ENCODE measurements at regions not wholly inside any gene's neighbourhood (a gene's known extent, or its start where the extent isn't known, plus 50 kb on each side); places are given as distances from the start of the nearest gene placed in this dataset.

GRCh38 chr22:48155446-48155845 lies 1393.0 kb downstream of the TBC1D22A start:
- Histone ChIP-seq H3K9me2 (replicated peaks; ENCODE audit: insufficient read depth, low read length) (no peaks in the 10 kb centered on the region), H3K9me3 (replicated peaks; ENCODE audit: insufficient read depth, low read length) (no peaks in the 10 kb centered on the region), H3K9ac (ENCODE audit: low read length) (no peak overlapping the region), H3K4me1 (ENCODE audit: low read length) (no peaks in the 10 kb centered on the region), H3K36me3 (replicated peaks; ENCODE audit: insufficient read depth, low read length) (no peaks in the 10 kb centered on the region), H3K27ac (ENCODE audit: low read length) (no peak overlapping the region), H2AFZ (ENCODE audit: low read length) (no peak overlapping the region), H4K20me1 (ENCODE audit: insufficient read depth, low read length) (no peaks in the 10 kb centered on the region), H3K79me2 (ENCODE audit: low read length) (no peaks in the 10 kb centered on the region), H3K4me3 (ENCODE audit: low read length) (no peak overlapping the region), H3K27me3 (replicated peaks; ENCODE audit: insufficient read depth, low read length) (no peaks in the 10 kb centered on the region), H3K4me2 (ENCODE audit: low read depth, low read length) (no peak overlapping the region), H3F3A (ENCODE audit: insufficient read depth, low read length) (no peaks in the 10 kb centered on the region)
- TF ChIP-seq CTCF (IDR thresholded peaks at IDR 0.05; ENCODE audit: low read length) (no peak), EZH2 (optimal IDR thresholded peaks at IDR 0.05; ENCODE audit: low read depth, low read length) (no peak)
- DNase-seq: no peak

- H3K27me3 ChIP-seq (replicated peaks; ENCODE audit: insufficient read depth, low read length): no peaks in the 10 kb centered on the region
- H3K79me2 ChIP-seq (ENCODE audit: low read length): no peaks in the 10 kb centered on the region
- H3K9me3 ChIP-seq (replicated peaks; ENCODE audit: insufficient read depth, low read length): no peaks in the 10 kb centered on the region
- H3K4me2 ChIP-seq (ENCODE audit: low read depth, low read length): no peak overlapping the region
- H3K36me3 ChIP-seq (replicated peaks; ENCODE audit: insufficient read depth, low read length): no peaks in the 10 kb centered on the region
- H3K27ac ChIP-seq (ENCODE audit: low read length): no peak overlapping the region
- no peaks in the 10 kb centered on the region for H3F3A ChIP-seq (ENCODE audit: insufficient read depth, low read length)
- H2AFZ ChIP-seq (ENCODE audit: low read length): no peak overlapping the region
- H3K9me2 ChIP-seq (replicated peaks; ENCODE audit: insufficient read depth, low read length): no peaks in the 10 kb centered on the region
- no peak for DNase-seq
- H3K9ac ChIP-seq (ENCODE audit: low read length): no peak overlapping the region
- H4K20me1 ChIP-seq (ENCODE audit: insufficient read depth, low read length): no peaks in the 10 kb centered on the region
- no peak overlapping the region for H3K4me3 ChIP-seq (ENCODE audit: low read length)
- TF ChIP-seq CTCF (IDR thresholded peaks at IDR 0.05; ENCODE audit: low read length): no peak
- no peak for TF ChIP-seq EZH2phosphoT487 (IDR thresholded peaks at IDR 0.05; ENCODE audit: low read length)
- no peak for TF ChIP-seq EZH2 (optimal IDR thresholded peaks at IDR 0.05; ENCODE audit: low read depth, low read length)
- H3K4me1 ChIP-seq (ENCODE audit: low read length): no peaks in the 10 kb centered on the region
These were observed 1392.4 kb downstream of the TBC1D22A start for GRCh38 chr22:48154943-48155240.

GRCh38 chr22:48154169-48154942 lies 1391.9 kb downstream of the TBC1D22A start:
- no peak overlapping the region for H2AFZ ChIP-seq (ENCODE audit: low read length)
- TF ChIP-seq CTCF (IDR thresholded peaks at IDR 0.05; ENCODE audit: low read length) (no peak), EZH2 (optimal IDR thresholded peaks at IDR 0.05; ENCODE audit: low read depth, low read length) (no peak), EZH2phosphoT487 (IDR thresholded peaks at IDR 0.05; ENCODE audit: low read length) (no peak)
- H3K9ac ChIP-seq (ENCODE audit: low read length): no peak overlapping the region
- no peaks in the 10 kb centered on the region for H3K9me3 ChIP-seq (replicated peaks; ENCODE audit: insufficient read depth, low read length)
- H3F3A ChIP-seq (ENCODE audit: insufficient read depth, low read length): no peaks in the 10 kb centered on the region
- H3K4me1 ChIP-seq (ENCODE audit: low read length): no peaks in the 10 kb centered on the region
- H3K4me2 ChIP-seq (ENCODE audit: low read depth, low read length): no peak overlapping the region
- no peaks in the 10 kb centered on the region for H3K9me2 ChIP-seq (replicated peaks; ENCODE audit: insufficient read depth, low read length)
- no peak overlapping the region for H3K4me3 ChIP-seq (ENCODE audit: low read length)
- H3K36me3 ChIP-seq (replicated peaks; ENCODE audit: insufficient read depth, low read length): no peaks in the 10 kb centered on the region
- no peaks in the 10 kb centered on the region for H3K79me2 ChIP-seq (ENCODE audit: low read length)
- no peak for DNase-seq
- no peak overlapping the region for H3K27ac ChIP-seq (ENCODE audit: low read length)
- H3K27me3 ChIP-seq (replicated peaks; ENCODE audit: insufficient read depth, low read length): no peaks in the 10 kb centered on the region
- H4K20me1 ChIP-seq (ENCODE audit: insufficient read depth, low read length): no peaks in the 10 kb centered on the region

Data from MM.1S (cell line).